ENCODE measurements at regions not wholly inside any gene's neighbourhood (a gene's known extent, or its start where the extent isn't known, plus 50 kb on each side); places are given as distances from the start of the nearest gene placed in this dataset.

DNA sequence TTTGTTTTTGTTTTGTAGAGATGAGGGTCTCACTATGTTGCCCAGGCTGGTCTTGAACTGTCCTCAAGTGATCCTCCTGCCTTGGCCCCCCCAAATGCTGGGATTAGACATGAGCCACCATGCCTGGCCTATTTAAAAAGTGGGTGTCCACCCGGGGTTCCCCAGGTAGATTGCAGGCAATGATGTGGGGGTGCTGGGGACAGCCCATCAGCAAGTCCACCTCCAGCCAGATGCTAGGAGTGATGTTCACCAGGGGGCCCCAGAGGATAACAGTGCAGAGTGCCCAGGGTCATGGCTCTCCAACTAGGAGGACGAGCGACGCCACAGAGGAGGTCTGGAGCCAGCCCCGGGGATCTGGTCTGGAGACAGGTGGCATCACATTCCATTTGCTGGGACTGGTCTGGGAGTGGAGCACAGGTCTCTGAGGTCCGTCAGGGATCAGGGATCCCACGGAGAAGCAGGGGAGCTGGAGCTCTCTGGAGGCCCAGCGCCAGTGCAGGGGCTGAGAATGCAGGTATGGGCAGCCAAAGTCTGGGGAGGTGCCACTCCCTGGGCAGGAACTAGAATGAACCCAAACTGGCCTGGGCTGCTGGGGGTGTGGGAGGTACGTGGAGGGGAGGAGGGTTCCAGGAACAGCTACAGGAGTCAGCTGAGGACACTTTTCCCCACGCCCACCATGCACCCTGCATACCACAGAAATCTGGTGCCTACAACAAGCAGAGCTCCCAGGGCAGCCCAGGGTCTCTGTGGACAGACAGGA, 51.2 kb upstream of the PCSK6 start (continued):
- TF ChIP-seq ERF (CRISPR knock-in tag; IDR thresholded peaks at IDR 0.05) (no peak), BRD4 (CRISPR knock-in tag; IDR thresholded peaks at IDR 0.05) (no peak), GATA4 (IDR thresholded peaks at IDR 0.05; ENCODE audit: borderline replicate concordance, low read depth) (no peak), MAFF (IDR thresholded peaks at IDR 0.05; ENCODE audit: low read depth, low read length) (no peak), ZC3H13 (CRISPR knock-in tag; IDR thresholded peaks at IDR 0.05) (no peak), ZNF580 (CRISPR knock-in tag; IDR thresholded peaks at IDR 0.05; ENCODE audit: borderline replicate concordance, low read depth) (no peak), FOXP4 (CRISPR knock-in tag; IDR thresholded peaks at IDR 0.05) (no peak), ZNF782 (CRISPR knock-in tag; IDR thresholded peaks at IDR 0.05; ENCODE audit: borderline replicate concordance) (0 out of 2 replicates have a peak, but pooled peaks have one; percentile 23), ZNF563 (CRISPR knock-in tag; IDR thresholded peaks at IDR 0.05) (peak; percentile 32; the same call in 1 of the 2 replicates), HOXD1 (CRISPR knock-in tag; IDR thresholded peaks at IDR 0.05) (no peak), ZSCAN9 (CRISPR knock-in tag; IDR thresholded peaks at IDR 0.05; ENCODE audit: borderline replicate concordance) (no peak), IKZF5 (CRISPR knock-in tag; IDR thresholded peaks at IDR 0.05) (0 out of 2 replicates have a peak, but pooled peaks have one; percentile 18), DNMT1 (CRISPR knock-in tag; IDR thresholded peaks at IDR 0.05) (no peak), ZNF124 (CRISPR knock-in tag; IDR thresholded peaks at IDR 0.05) (no peak), RAD21 (CRISPR knock-in tag; IDR thresholded peaks at IDR 0.05) (peak; percentile 83), ADNP (CRISPR knock-in tag; IDR thresholded peaks at IDR 0.05) (no peak), PHF5A (CRISPR knock-in tag; IDR thresholded peaks at IDR 0.05; ENCODE audit: low read depth, unreplicated experiment) (no peak), NFYB (CRISPR knock-in tag; IDR thresholded peaks at IDR 0.05) (no peak), BCL6 (CRISPR knock-in tag; IDR thresholded peaks at IDR 0.05) (no peak), MTA3 (CRISPR knock-in tag; IDR thresholded peaks at IDR 0.05) (no peak)
- TF ChIP-seq, protein P1, sequence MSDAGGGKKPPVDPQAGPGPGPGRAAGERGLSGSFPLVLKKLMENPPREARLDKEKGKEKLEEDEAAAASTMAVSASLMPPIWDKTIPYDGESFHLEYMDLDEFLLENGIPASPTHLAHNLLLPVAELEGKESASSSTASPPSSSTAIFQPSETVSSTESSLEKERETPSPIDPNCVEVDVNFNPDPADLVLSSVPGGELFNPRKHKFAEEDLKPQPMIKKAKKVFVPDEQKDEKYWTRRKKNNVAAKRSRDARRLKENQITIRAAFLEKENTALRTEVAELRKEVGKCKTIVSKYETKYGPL (CRISPR knock-in tag; IDR thresholded peaks at IDR 0.05), result no peak
- TF ChIP-seq, protein P2, sequence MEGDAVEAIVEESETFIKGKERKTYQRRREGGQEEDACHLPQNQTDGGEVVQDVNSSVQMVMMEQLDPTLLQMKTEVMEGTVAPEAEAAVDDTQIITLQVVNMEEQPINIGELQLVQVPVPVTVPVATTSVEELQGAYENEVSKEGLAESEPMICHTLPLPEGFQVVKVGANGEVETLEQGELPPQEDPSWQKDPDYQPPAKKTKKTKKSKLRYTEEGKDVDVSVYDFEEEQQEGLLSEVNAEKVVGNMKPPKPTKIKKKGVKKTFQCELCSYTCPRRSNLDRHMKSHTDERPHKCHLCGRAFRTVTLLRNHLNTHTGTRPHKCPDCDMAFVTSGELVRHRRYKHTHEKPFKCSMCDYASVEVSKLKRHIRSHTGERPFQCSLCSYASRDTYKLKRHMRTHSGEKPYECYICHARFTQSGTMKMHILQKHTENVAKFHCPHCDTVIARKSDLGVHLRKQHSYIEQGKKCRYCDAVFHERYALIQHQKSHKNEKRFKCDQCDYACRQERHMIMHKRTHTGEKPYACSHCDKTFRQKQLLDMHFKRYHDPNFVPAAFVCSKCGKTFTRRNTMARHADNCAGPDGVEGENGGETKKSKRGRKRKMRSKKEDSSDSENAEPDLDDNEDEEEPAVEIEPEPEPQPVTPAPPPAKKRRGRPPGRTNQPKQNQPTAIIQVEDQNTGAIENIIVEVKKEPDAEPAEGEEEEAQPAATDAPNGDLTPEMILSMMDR (CRISPR knock-in tag; IDR thresholded peaks at IDR 0.05), result peak; percentile 83
- TF ChIP-seq, protein P3, sequence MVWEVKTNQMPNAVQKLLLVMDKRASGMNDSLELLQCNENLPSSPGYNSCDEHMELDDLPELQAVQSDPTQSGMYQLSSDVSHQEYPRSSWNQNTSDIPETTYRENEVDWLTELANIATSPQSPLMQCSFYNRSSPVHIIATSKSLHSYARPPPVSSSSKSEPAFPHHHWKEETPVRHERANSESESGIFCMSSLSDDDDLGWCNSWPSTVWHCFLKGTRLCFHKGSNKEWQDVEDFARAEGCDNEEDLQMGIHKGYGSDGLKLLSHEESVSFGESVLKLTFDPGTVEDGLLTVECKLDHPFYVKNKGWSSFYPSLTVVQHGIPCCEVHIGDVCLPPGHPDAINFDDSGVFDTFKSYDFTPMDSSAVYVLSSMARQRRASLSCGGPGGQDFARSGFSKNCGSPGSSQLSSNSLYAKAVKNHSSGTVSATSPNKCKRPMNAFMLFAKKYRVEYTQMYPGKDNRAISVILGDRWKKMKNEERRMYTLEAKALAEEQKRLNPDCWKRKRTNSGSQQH (CRISPR knock-in tag; IDR thresholded peaks at IDR 0.05; ENCODE audit: low read depth), result 0 out of 2 replicates have a peak, but pooled peaks have one; percentile 50
- TF ChIP-seq, protein P4, sequence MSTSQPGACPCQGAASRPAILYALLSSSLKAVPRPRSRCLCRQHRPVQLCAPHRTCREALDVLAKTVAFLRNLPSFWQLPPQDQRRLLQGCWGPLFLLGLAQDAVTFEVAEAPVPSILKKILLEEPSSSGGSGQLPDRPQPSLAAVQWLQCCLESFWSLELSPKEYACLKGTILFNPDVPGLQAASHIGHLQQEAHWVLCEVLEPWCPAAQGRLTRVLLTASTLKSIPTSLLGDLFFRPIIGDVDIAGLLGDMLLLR (CRISPR knock-in tag; IDR thresholded peaks at IDR 0.05), result no peak
